ENCODE measurements at regions not wholly inside any gene's neighbourhood (a gene's known extent, or its start where the extent isn't known, plus 50 kb on each side); places are given as distances from the start of the nearest gene placed in this dataset.

DNA sequence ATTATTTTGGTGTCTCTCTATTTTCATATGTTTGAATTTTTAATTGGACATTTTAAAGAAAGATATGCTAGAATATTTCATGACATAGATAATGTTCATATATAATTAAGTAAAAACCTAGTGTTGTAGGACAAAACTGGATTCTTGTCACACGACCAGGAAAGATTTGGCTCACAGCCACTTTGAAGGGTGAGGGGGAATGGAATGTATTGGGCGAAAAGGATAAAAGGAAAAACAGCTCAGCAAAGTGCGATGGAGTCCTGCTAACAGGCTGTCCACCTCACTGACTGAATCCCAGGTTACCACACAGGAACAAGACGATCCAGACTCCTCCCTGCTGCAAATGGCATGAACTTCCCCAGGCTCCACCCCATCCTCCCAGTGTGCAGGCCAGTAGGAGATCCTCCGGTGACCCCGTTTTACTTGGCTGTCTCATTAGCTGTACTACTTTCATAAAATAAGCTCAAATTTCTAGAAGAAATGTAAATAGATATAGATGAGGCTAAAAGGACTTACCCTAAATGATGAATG is 186.2 kb downstream of the CD47 start:
- TF ChIP-seq POLR2AphosphoS5 (IDR thresholded peaks at IDR 0.05; ENCODE audit: low read depth, low read length) (no peak), PHF8 (conservative IDR thresholded peaks at IDR 0.05; ENCODE audit: low read depth, low read length) (no peak)
